ENCODE measurements at regions not wholly inside any gene's neighbourhood (a gene's known extent, or its start where the extent isn't known, plus 50 kb on each side); places are given as distances from the start of the nearest gene placed in this dataset.

DNA sequence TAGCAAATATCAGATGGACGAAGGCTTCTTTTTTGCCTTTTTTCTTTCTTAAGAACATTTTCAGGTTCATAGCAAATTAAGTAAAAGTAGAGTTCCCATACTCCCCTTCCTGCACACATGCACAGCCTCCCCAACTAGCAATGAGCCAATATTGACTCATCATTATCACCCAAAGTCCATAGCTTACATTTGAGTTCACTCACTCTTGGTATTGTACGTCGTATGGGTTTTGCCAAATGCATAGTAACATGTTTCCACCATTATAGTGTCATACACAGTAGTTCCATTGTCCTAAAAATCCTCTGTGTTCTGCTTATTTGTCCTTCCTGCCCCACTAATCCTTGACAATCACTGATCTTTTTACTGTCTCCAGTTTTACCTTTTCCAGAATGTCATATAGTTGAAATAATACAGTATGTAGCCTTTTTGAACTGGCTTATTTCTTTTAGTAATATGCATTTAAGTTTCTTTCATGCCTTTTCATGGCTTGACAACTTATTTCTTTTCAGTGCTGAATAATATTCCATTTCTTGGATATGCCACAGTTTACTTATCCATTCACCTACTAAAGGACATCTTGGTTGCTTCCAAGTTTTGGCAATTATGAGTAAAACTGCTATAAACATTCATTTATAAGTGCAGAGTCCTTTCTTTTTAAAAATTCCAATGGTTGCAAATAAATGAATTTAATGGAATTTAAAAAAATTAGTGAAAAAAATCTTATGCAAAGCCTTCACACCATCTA is 242.1 kb downstream of the ISL1 start:
- TF ChIP-seq, protein P1, sequence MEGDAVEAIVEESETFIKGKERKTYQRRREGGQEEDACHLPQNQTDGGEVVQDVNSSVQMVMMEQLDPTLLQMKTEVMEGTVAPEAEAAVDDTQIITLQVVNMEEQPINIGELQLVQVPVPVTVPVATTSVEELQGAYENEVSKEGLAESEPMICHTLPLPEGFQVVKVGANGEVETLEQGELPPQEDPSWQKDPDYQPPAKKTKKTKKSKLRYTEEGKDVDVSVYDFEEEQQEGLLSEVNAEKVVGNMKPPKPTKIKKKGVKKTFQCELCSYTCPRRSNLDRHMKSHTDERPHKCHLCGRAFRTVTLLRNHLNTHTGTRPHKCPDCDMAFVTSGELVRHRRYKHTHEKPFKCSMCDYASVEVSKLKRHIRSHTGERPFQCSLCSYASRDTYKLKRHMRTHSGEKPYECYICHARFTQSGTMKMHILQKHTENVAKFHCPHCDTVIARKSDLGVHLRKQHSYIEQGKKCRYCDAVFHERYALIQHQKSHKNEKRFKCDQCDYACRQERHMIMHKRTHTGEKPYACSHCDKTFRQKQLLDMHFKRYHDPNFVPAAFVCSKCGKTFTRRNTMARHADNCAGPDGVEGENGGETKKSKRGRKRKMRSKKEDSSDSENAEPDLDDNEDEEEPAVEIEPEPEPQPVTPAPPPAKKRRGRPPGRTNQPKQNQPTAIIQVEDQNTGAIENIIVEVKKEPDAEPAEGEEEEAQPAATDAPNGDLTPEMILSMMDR (IDR thresholded peaks at IDR 0.05) = no peak
- TF ChIP-seq POLR2A (IDR thresholded peaks at IDR 0.05) = no peak
